H9 (cell line): ENCODE measurements at regions not wholly inside any gene's neighbourhood (a gene's known extent, or its start where the extent isn't known, plus 50 kb on each side); places are given as distances from the start of the nearest gene placed in this dataset.

Source experiments
- DNase-seq: peaks from one replicate; pipeline ENCODE4 v3.0.0-alpha.2; 2017
- H2AFZ ChIP-seq: one replicate; pipeline ENCODE4 v1.6.1; 2013; ENCODE audit warnings: mild to moderate bottlenecking, low read length, control low read depth, moderate library complexity
- H2AK5ac ChIP-seq: 2 replicates; pipeline ENCODE4 v1.6.1; 2013; ENCODE audit warnings: low read length, control low read depth, mixed read lengths; ENCODE audit not compliant: insufficient read length
- H2BK120ac ChIP-seq: one replicate; pipeline ENCODE4 v1.6.1; 2013; ENCODE audit warnings: low read depth, mild to moderate bottlenecking, low read length, control low read depth, inconsistent platforms; ENCODE audit not compliant: poor library complexity, severe bottlenecking
- H2BK12ac ChIP-seq: 2 replicates; pipeline ENCODE4 v1.6.1; 2013; ENCODE audit warnings: low read length, control low read depth, mixed read lengths, low read depth; ENCODE audit not compliant: insufficient read length
- H2BK15ac ChIP-seq: 2 replicates; pipeline ENCODE4 v1.6.1; 2013; ENCODE audit warnings: low read depth, low read length, control low read depth
- H2BK20ac ChIP-seq: one replicate; pipeline ENCODE4 v1.6.1; 2013; ENCODE audit warnings: low read depth, mild to moderate bottlenecking, low read length, control low read depth, inconsistent platforms; ENCODE audit not compliant: poor library complexity, severe bottlenecking
- H2BK5ac ChIP-seq: 2 replicates; pipeline ENCODE4 v1.6.1; 2013; ENCODE audit warnings: low read length, control low read depth, mixed read lengths; ENCODE audit not compliant: insufficient read length
- H3K14ac ChIP-seq: 2 replicates; pipeline ENCODE4 v1.6.1; 2013; ENCODE audit warnings: low read length, control low read depth; ENCODE audit not compliant: insufficient read depth
- H3K18ac ChIP-seq: 2 replicates; pipeline ENCODE4 v1.6.1; 2013; ENCODE audit warnings: low read depth, mild to moderate bottlenecking, mixed read lengths, low read length, control low read depth; ENCODE audit not compliant: insufficient read length
- H3K23ac ChIP-seq: 2 replicates; pipeline ENCODE4 v1.6.1; 2013; ENCODE audit warnings: low read length, control low read depth, mixed read lengths, low read depth; ENCODE audit not compliant: insufficient read length
- H3K23me2 ChIP-seq: 2 replicates; pipeline ENCODE4 v1.6.1; 2013; ENCODE audit warnings: low read depth, mild to moderate bottlenecking, mixed read lengths, low read length, control low read depth; ENCODE audit not compliant: insufficient read length, poor library complexity, severe bottlenecking
- H3K27ac ChIP-seq: 2 replicates; pipeline ENCODE4 v1.5.1; 2013; ENCODE audit warnings: low read length, control low read depth, mixed read lengths, low read depth; ENCODE audit not compliant: insufficient read length
- H3K27me3 ChIP-seq: 2 replicates; pipeline ENCODE4 v1.6.1; 2013; ENCODE audit warnings: low read length, control low read depth, inconsistent platforms; ENCODE audit not compliant: insufficient read depth
- H3K4ac ChIP-seq: 2 replicates; pipeline ENCODE4 v1.6.1; 2013; ENCODE audit warnings: low read depth, mild to moderate bottlenecking, control low read depth, inconsistent platforms, low read length, moderate library complexity
- H3K4me1 ChIP-seq: 2 replicates; pipeline ENCODE4 v1.6.1; 2013; ENCODE audit warnings: low read length, control low read depth, inconsistent platforms; ENCODE audit not compliant: insufficient read depth
- H3K4me2 ChIP-seq: 2 replicates; pipeline ENCODE4 v1.6.1; 2013; ENCODE audit warnings: low read length, control low read depth, mixed read lengths; ENCODE audit not compliant: insufficient read length, insufficient read depth
- H3K56ac ChIP-seq: 2 replicates; pipeline ENCODE4 v1.6.1; 2013; ENCODE audit warnings: low read depth, mild to moderate bottlenecking, mixed read lengths, low read length, control low read depth; ENCODE audit not compliant: insufficient read length
- H3K79me1 ChIP-seq: 2 replicates; pipeline ENCODE4 v1.6.1; 2013; ENCODE audit warnings: low read depth, mild to moderate bottlenecking, moderate library complexity, low read length, control low read depth, inconsistent platforms; ENCODE audit not compliant: insufficient read depth, poor library complexity, severe bottlenecking
- H3K79me2 ChIP-seq: 2 replicates; pipeline ENCODE4 v1.6.1; 2013; ENCODE audit warnings: low read length, control low read depth, inconsistent platforms; ENCODE audit not compliant: insufficient read depth
- H3K9ac ChIP-seq: 2 replicates; pipeline ENCODE4 v1.6.1; 2013; ENCODE audit warnings: low read length, control low read depth, mixed read lengths; ENCODE audit not compliant: insufficient read length; ENCODE audit errors: extremely low read depth
- H3K9me3 ChIP-seq: one replicate; pipeline ENCODE4 v1.6.1; 2013; ENCODE audit warnings: low read depth, low read length, inconsistent platforms; ENCODE audit not compliant: control insufficient read depth
- H3T11ph ChIP-seq: one replicate; pipeline ENCODE4 v1.6.1; 2013; ENCODE audit warnings: mild to moderate bottlenecking, low read length, control low read depth, inconsistent platforms
- H4K20me1 ChIP-seq: one replicate; pipeline ENCODE4 v1.6.1; 2013; ENCODE audit not compliant: control insufficient read depth, insufficient read length, insufficient read depth
- H4K5ac ChIP-seq: 2 replicates; pipeline ENCODE4 v1.6.1; 2013; ENCODE audit warnings: low read depth, mild to moderate bottlenecking, mixed read lengths, low read length, control low read depth; ENCODE audit not compliant: insufficient read length
- H4K8ac ChIP-seq: replicated peaks from 2 replicates; pipeline ENCODE4 v1.6.1; 2013; ENCODE audit warnings: low read length, control low read depth, mixed read lengths, low read depth; ENCODE audit not compliant: insufficient read length
- H4K91ac ChIP-seq: 2 replicates; pipeline ENCODE4 v1.6.1; 2013; ENCODE audit warnings: low read depth, mild to moderate bottlenecking, moderate library complexity, mixed read lengths, low read length, control low read depth; ENCODE audit not compliant: insufficient read length
- H3K27ac Mint-ChIP-seq, 3 experiments: 2 replicates in 2 of 3; 3 replicates in 1 of 3; pipeline ENCODE4 v1.8.0; 2020 to 2021; ENCODE audit warnings: mixed read lengths in 3 of 3, mild to moderate bottlenecking in 1 of 3, moderate library complexity in 1 of 3
- H3K27me3 Mint-ChIP-seq: 2 replicates; pipeline ENCODE4 v1.8.0; 2021; ENCODE audit warnings: low read depth, mild to moderate bottlenecking, moderate library complexity, mixed read lengths
- H3K36me3 Mint-ChIP-seq, 3 experiments: 2 replicates in 2 of 3; 3 replicates in 1 of 3; pipeline ENCODE4 v1.8.0; 2020 to 2021; ENCODE audit warnings: low read depth in 3 of 3, mixed read lengths in 3 of 3; ENCODE audit not compliant: insufficient read depth in 1 of 3
- H3K4me1 Mint-ChIP-seq, 2 experiments: 2 replicates each; pipeline ENCODE4 v1.8.0; 2020; ENCODE audit warnings: mixed read lengths in 2 of 2
- H3K4me3 Mint-ChIP-seq, 2 experiments: 2 replicates in 1 of 2; 3 replicates in 1 of 2; pipeline ENCODE4 v1.8.0; 2020 to 2021; ENCODE audit warnings: mild to moderate bottlenecking in 2 of 2, mixed read lengths in 2 of 2, moderate library complexity in 1 of 2
- H3K9me3 Mint-ChIP-seq, 2 experiments: 2 replicates in 1 of 2; 3 replicates in 1 of 2; pipeline ENCODE4 v1.8.0; 2020; ENCODE audit warnings: mild to moderate bottlenecking in 2 of 2, mixed read lengths in 2 of 2, moderate library complexity in 1 of 2
- CTCF ChIP-seq: fragments of 200-600 bp; sonication (generic); conservative IDR thresholded peaks from 3 replicates; pipeline ENCODE4 v1.8.0; 2021; ENCODE audit warnings: antibody characterized with exemption, mild to moderate bottlenecking
- WGBS: extraction: QIAGEN DNeasy Blood & Tissue Kit; methylation state at CpG from one replicate; pipeline ENCODE4 v1.1.7; 2013; ENCODE audit warnings: missing lambda C conversion rate, low lambda C conversion rate, mixed read lengths; ENCODE audit not compliant: insufficient read length; ENCODE audit errors: extremely low coverage; 5-methylcytosine and 5-hydroxymethylcytosine counted together

- peaks cover 6% of the 10 kb centered on the region for H3K27me3 Mint-ChIP-seq
- no peak overlapping the region for H2AK5ac ChIP-seq
- no peak overlapping the region for H3T11ph ChIP-seq
- H3K14ac ChIP-seq: no peak overlapping the region
- H3K56ac ChIP-seq: no peak overlapping the region
- no peak overlapping the region for H3K4me2 ChIP-seq
- H4K8ac ChIP-seq: no peak overlapping the region
- H4K5ac ChIP-seq: no peak overlapping the region
- H3K23ac ChIP-seq: no peak overlapping the region
- no peak overlapping the region; a peak in 1 of 7 replicates for H3K27ac Mint-ChIP-seq
- H3K9me3 Mint-ChIP-seq: no peaks in the 10 kb centered on the region; a peak in 1 of 5 replicates
- no peak overlapping the region for H2BK12ac ChIP-seq
- no peaks in the 10 kb centered on the region for H3K27me3 ChIP-seq
- no peak overlapping the region for H3K18ac ChIP-seq
- no peak overlapping the region for H2BK120ac ChIP-seq
- H2AFZ ChIP-seq: no peak overlapping the region
- no peaks in the 10 kb centered on the region; a peak in 1 of 7 replicates for H3K36me3 Mint-ChIP-seq
- H3K79me2 ChIP-seq: no peaks in the 10 kb centered on the region
- WGBS: no CpG with 5 or more reads among the region's 2 CpGs
- no peaks in the 10 kb centered on the region; the same call in 1 of the 2 replicates for H3K4me1 ChIP-seq
- DNase-seq: no peak
- no peak overlapping the region for H3K27ac ChIP-seq
- no peak overlapping the region for H2BK15ac ChIP-seq
- H3K79me1 ChIP-seq: no peaks in the 10 kb centered on the region
- H3K4me1 Mint-ChIP-seq: peaks cover 26 to 32% of the 10 kb centered on the region in 2 experiments
- TF ChIP-seq CTCF: no peak
- H2BK5ac ChIP-seq: no peak overlapping the region
- no peak overlapping the region for H3K4me3 Mint-ChIP-seq
- no peak overlapping the region for H3K9ac ChIP-seq
- H4K91ac ChIP-seq: no peak overlapping the region
- H4K20me1 ChIP-seq: no peaks in the 10 kb centered on the region
- H3K9me3 ChIP-seq: no peaks in the 10 kb centered on the region
- no peaks in the 10 kb centered on the region for H3K23me2 ChIP-seq
- no peak overlapping the region for H2BK20ac ChIP-seq
- no peak overlapping the region for H3K4ac ChIP-seq
These were observed 247.9 kb upstream of the CSF3R start for GRCh38 chr1:36730599-36730998.
